ENCODE measurements at regions not wholly inside any gene's neighbourhood (a gene's known extent, or its start where the extent isn't known, plus 50 kb on each side); places are given as distances from the start of the nearest gene placed in this dataset.
A peak's percentile ranks its signal among the peaks of the same experiment; 100 is the strongest.

DNA sequence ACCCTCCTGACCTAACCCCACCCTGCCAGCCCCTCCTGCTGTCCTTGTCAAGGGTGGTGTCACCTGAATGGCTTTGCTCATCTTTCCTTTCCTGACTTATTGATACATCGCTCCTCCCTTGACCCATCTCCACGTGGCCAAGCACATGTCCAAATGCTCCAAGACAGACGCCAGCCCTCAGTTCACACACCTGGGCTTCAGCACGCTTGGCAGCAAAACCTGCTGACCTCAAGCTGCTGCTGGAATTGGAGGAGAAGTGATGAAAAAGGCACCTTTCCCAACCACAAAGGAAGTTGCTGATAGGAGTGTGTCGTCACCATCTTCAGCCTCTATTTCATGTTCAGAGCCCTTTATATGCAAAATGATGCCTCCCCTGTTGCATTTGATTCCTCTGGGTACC lies 141.3 kb downstream of the TLE3 start:
- intact Hi-C loops (cut with DNase I), result no loop called here
- DNase-seq (ENCODE audit: low spot score), result no peak

DNA sequence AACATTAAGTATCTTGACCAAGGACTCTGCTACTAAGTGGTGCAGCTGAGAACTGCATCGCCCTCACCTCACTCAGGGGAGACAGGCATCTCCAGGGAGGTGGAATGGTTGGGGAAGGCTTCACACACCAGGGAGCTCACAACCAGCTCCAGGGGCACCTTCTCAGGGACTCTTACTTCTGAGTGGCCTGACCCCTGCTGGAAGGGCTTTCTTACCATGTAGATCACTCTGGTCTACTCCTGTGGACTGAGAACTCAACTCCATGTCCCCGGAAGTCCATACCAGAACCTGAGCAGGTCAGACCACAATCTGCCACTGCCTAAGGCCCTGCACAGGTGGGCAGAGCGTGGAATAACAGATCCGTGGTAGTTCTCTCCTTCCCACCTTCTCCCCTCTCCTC lies 140.5 kb downstream of the TLE3 start:
- intact Hi-C loops (cut with DNase I), result no loop called here
- DNase-seq (ENCODE audit: low spot score), result no peak

- DNase-seq (ENCODE audit: low spot score), result no peak
- intact Hi-C loops (cut with DNase I), result no loop called here
These were observed 139.1 kb downstream of the TLE3 start for GRCh38 chr15:69958496-69959084.

DNA sequence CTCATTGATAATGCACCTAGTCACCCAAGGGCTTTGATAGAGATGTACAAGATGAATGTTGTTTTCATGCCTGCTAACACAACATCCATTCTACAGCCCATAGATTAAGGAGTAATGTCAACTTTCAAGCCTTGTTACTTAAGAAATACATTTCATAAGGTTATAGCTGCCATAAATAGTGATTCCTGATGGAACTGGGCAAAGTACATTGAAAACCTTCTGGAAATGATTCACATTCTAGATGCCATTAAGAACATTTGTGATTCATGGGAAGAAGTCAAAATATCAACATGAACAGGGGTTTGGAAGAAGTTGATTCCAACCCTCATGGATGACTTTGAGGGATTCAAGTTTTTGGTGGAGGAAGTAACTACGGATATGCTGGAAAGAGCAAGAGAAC lies 135.2 kb downstream of the TLE3 start:
- DNase-seq (ENCODE audit: low spot score), result no peak
- intact Hi-C loops (cut with DNase I), result no loop called here

DNA sequence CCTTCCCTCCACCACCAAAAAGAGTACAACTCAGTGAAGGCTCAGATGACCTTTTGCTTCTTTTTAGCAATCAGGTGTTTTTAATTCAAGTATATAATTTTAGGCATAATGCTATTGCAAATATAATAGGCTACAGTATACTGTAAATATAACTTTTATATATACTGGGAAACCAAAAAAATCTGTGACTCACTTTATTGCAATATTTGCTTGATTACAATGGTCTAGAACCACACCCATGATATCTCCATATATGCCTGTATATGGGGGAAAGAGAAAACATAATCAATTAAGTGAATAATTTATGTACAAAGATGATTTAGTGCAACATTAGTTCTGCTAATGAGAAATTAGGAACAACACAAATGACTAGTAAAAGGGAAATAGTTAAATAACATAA lies 134.3 kb downstream of the TLE3 start:
- DNase-seq (ENCODE audit: low spot score), result no peak
- intact Hi-C loops (cut with DNase I), result no loop called here

DNA sequence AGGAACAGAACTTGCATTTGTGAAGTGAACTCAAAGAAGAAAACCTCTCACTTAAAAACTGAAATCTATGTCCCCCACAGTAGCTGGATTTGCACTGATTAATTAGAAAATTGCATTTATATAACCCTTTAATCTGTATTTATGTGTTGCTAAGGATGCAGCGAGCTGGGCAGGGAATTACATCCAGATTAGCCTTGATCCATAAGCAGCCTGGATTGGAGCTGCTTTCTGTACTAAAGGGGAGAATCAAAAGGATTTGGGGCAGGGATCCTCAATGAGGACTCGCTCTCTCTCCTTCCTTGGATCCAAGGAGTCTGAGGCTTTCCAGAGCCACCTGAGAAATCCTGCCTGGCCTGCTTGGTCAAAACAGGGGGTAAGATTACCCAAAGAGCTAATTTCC lies 125.9 kb downstream of the TLE3 start:
- no peak for DNase-seq (ENCODE audit: low spot score)
- intact Hi-C loops (cut with DNase I), result no loop called here

DNA sequence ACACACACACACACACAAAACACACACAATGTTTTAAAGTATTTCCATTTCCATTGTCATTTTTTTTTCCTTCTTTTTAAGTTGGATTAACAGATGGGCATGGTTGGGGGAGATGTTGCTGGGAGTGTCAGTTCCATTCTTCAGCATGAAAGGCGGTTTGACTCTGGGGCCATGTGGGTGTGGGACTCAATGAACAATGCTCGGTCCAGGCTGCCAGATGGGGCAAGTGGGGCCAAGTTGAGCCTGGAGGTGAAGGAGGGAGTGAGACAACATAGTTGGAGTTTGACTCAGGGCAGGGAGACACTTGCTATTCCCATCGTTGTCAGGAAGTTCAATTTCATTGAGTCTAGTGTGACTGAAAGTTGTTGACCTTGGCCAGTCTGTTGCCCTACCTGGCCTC lies 125.3 kb downstream of the TLE3 start:
- intact Hi-C loops (cut with DNase I), result no loop called here
- no peak for DNase-seq (ENCODE audit: low spot score)

GRCh38 chr15:69973102-69973714 lies 124.5 kb downstream of the TLE3 start:
- peak; percentile 67 for DNase-seq (ENCODE audit: low spot score)
- intact Hi-C loops (cut with DNase I), result no loop called here

- intact Hi-C loops (cut with DNase I), result no loop called here
- DNase-seq (ENCODE audit: low spot score), result no peak
These were observed 123.8 kb downstream of the TLE3 start for GRCh38 chr15:69973880-69974279.

DNA sequence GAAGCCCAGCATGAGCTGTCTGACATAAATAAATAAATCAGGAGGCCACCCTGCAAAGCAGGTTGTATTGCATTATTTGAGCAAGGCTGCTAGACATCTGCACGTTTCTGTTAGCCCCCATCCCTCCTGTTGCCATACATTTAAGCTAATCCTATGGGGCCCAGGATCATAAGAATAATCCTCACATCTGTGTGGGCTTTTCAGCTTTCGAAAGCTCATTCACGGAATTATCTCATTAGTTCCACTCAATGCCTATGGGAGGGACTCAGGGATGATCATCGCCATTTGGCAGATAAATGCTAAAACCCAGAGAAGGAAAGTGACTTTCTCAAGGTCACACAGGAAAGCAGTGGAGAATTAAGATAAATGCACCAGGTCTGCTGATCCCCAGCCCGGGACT lies 123.4 kb downstream of the TLE3 start:
- intact Hi-C loops (cut with DNase I), result no loop called here
- no peak for DNase-seq (ENCODE audit: low spot score)

GRCh38 chr15:69976366-69976994 lies 121.2 kb downstream of the TLE3 start:
- intact Hi-C loops (cut with DNase I), result no loop called here
- DNase-seq (ENCODE audit: low spot score), result peak; percentile 22

GRCh38 chr15:69978603-69979002 lies 119.1 kb downstream of the TLE3 start:
- peak; percentile 53 for DNase-seq (ENCODE audit: low spot score)
- intact Hi-C loops (cut with DNase I), result no loop called here

GRCh38 chr15:69979262-69979661 lies 118.5 kb downstream of the TLE3 start:
- DNase-seq (ENCODE audit: low spot score), result peak; percentile 74
- intact Hi-C loops (cut with DNase I), result no loop called here

- intact Hi-C loops (cut with DNase I), result no loop called here
- peak; percentile 51 for DNase-seq (ENCODE audit: low spot score)
These were observed 117.9 kb downstream of the TLE3 start for GRCh38 chr15:69979783-69980182.

GRCh38 chr15:69980341-69981059 lies 117.2 kb downstream of the TLE3 start:
- DNase-seq (ENCODE audit: low spot score), result peak; percentile 57
- intact Hi-C loops (cut with DNase I), result no loop called here

- peak; percentile 19 for DNase-seq (ENCODE audit: low spot score)
- intact Hi-C loops (cut with DNase I), result no loop called here
These were observed 115.7 kb downstream of the TLE3 start for GRCh38 chr15:69982037-69982436.

DNA sequence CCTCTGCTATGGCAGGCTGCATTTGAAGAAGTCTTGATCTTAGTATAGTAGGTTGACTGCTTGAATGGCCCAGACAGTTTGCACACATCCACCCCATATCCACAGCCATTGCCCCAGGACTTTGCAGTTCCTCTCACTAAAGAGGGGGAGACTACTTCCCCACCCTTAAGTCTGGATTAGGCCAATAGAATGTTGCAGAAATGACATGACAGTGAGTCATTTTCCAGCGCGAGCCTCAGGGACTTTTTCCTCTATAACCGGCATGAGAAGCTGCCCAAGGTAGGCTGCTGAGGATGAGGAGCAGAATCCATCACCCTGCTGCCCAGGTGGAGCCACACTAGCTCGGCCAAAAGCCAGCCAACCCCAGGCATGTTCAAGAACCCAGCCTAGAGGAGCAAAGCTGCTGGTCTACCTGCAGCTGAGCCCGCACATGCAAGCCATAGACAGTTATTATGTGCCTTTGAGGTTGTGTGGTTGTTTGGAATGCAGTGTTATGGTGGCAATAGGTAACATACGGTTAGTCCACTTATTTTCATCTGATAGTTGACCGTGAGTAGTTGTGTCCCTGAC lies 113.9 kb downstream of the TLE3 start:
- intact Hi-C loops (cut with DNase I), result no loop called here
- DNase-seq (ENCODE audit: low spot score), result peak; percentile 58

- intact Hi-C loops (cut with DNase I), result no loop called here
- peak; percentile 36 for DNase-seq (ENCODE audit: low spot score)
These were observed 109.9 kb downstream of the TLE3 start for GRCh38 chr15:69987492-69988489.

DNA sequence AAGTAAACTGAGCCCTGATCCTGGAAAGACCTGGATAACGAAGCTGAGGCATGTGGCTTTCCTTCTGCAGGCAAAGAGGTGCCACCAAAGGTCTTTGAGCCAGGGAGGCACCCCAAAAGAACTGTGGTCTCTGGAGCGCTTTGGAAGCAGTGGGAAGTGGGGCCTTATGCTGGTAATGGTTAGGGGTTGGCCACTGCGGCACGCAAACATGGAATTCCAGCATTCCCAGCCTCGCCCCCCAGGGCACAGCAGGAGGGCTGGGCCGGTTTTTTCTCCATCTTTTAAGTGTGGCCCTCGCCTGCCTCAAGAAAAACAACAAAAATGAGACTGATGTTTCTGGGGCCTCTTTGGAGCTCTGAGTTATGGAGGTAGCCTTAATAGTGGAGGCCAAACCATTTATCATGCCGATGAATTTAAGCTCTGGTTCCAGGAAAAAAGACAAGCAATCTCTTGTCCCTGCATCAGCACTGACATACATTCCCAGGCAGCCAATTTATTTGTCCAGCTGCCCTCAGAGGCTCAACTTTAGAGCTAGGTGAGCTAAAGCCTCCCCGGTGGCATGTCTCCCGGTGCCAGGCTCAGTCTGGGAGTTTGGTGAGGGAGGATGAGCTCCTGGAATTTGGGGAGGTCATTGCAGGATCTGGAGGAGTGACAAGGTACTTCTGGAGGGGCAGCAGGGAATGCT lies 109.0 kb downstream of the TLE3 start:
- peak; percentile 55 for DNase-seq (ENCODE audit: low spot score)
- intact Hi-C loops (cut with DNase I), result no loop called here
